BLaER1 treated with 17β-estradiol and CSF1 and Interleukin-3, amounts not matched to agents 10 nM and 100 nM (cell line): ENCODE measurements at regions not wholly inside any gene's neighbourhood (a gene's known extent, or its start where the extent isn't known, plus 50 kb on each side); places are given as distances from the start of the nearest gene placed in this dataset.

Experiments
- H3K27ac ChIP-seq, 11 experiments: shearing (Covaris generic); formaldehyde crosslinking; 2 replicates each; pipeline ENCODE4 v1.8.1; 2022
- H3K27me3 ChIP-seq, 11 experiments: shearing (Covaris generic); formaldehyde crosslinking; 2 replicates each; pipeline ENCODE4 v1.8.1; 2022
- H3K36me3 ChIP-seq, 11 experiments: shearing (Covaris generic); formaldehyde crosslinking; 2 replicates each; pipeline ENCODE4 v1.8.1; 2022
- H3K4me1 ChIP-seq, 10 experiments: shearing (Covaris generic); formaldehyde crosslinking; 2 replicates each; pipeline ENCODE4 v1.8.1; 2022
- H3K4me2 ChIP-seq, 11 experiments: shearing (Covaris generic); formaldehyde crosslinking; 2 replicates each; pipeline ENCODE4 v1.8.1; 2022
- H3K4me3 ChIP-seq, 10 experiments: shearing (Covaris generic); formaldehyde crosslinking; 2 replicates each; pipeline ENCODE4 v1.8.1; 2022
- H3K9ac ChIP-seq, 11 experiments: shearing (Covaris generic); formaldehyde crosslinking; 2 replicates each; pipeline ENCODE4 v1.8.1; 2022
- H3K9me3 ChIP-seq, 11 experiments: shearing (Covaris generic); formaldehyde crosslinking; replicated peaks in 1 of 11; 2 replicates each; pipeline ENCODE4 v1.8.1; 2022
- H4K20me1 ChIP-seq, 11 experiments: shearing (Covaris generic); formaldehyde crosslinking; 2 replicates each; pipeline ENCODE4 v1.8.1; 2022
- Cebpa-rat ChIP-seq, 11 experiments: shearing (Covaris generic); IDR thresholded peaks; 2 replicates each; pipeline ENCODE4 v1.8.1; 2022

DNA sequence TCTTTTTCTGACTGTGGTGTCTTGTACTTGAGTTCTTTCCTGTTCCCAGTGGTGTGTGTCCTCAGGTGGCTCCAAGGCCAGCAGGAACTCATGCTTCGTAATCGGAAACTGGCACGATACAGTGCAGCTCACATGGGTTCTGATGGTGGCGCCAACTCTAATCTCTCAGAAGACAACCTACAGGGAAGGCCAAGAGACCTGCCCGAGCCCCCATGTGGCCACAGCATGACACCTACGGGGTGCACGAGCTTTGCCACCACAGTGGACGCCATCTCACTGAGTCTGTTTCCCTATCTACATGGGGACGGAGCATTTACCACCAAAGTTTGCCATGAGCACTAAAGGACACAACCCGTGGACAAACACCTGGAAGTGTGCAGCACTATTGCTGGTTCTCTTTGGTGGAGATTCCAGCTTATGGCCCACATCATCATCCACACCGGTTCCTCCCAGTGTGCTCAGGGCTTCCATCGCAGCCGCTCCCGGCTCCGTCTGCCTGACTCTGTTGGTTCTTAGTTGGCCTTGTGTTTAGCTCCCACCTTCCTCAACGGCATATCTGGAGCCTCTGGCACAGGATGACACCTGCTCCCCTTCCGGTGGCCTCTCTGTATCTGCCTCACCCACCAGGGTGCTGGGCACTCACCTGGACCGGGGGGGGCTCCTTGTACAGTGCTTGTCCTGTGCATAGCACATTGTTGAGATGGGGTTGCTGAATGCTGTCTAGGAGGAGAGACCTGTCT, 586.6 kb upstream of the MKI67 start:
- H3K27me3 ChIP-seq: no peaks in the 10 kb centered on the region
- H3K36me3 ChIP-seq: no peaks in the 10 kb centered on the region
- no peak overlapping the region for H3K4me2 ChIP-seq
- H3K9me3 ChIP-seq: peaks cover 0 to 8% (median 0%) of the 10 kb centered on the region in 11 experiments; a peak in 3 of 22 replicates
- no peaks in the 10 kb centered on the region for H4K20me1 ChIP-seq
- TF ChIP-seq Cebpa-rat (IDR thresholded peaks at IDR 0.05): no peak
- H3K9ac ChIP-seq: no peak overlapping the region
- no peak overlapping the region for H3K27ac ChIP-seq
- H3K4me1 ChIP-seq: peaks cover 0 to 25% (median 11%) of the 10 kb centered on the region in 10 experiments; a peak in 16 of 20 replicates
- H3K4me3 ChIP-seq: no peak overlapping the region

- TF ChIP-seq Cebpa-rat (IDR thresholded peaks at IDR 0.05): no peak
- no peak overlapping the region for H3K4me3 ChIP-seq
- H3K36me3 ChIP-seq: no peaks in the 10 kb centered on the region
- no peaks in the 10 kb centered on the region for H4K20me1 ChIP-seq
- peaks cover 0 to 18% (median 5%) of the 10 kb centered on the region in 10 experiments; a peak in 16 of 20 replicates for H3K4me1 ChIP-seq
- H3K9me3 ChIP-seq: peaks cover 0 to 8% (median 0%) of the 10 kb centered on the region in 11 experiments; a peak in 3 of 22 replicates
- H3K27ac ChIP-seq: no peak overlapping the region
- H3K27me3 ChIP-seq: no peaks in the 10 kb centered on the region
- no peak overlapping the region for H3K4me2 ChIP-seq
- H3K9ac ChIP-seq: no peak overlapping the region
These were observed 587.2 kb upstream of the MKI67 start for GRCh38 chr10:128713471-128713870.

DNA sequence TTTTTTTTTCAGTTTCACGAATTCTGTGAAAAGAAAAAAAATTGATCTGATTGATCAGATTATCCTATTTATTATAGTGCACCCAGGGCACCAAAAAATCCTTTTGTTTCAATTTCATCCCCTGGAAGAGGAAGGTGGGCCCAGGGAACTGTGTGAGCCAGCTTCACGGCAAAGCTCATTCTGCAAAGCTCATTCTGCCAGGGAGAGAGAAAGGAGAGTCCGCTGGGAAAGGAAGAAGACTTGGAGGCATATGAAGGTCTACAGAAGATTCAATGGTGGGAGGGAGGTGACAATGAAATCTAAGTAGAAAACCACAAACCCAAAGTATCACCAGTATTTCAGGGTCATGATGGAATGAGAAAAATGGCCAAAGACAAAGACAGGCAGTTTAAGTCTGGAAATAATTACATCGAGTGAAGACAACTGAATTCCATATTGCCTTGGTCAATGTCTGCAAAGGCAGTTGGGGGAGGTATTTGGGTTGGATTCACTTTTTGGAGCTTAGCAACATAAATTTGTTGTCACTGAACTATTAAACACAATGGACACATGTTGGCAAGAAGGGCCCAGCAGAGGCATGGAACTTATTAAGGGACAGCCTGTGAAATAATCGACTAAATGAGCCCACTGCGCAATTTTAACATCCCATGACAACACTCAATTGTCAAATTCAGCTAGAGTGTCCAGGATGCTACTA, 587.8 kb upstream of the MKI67 start:
- peaks cover 0 to 8% (median 0%) of the 10 kb centered on the region in 11 experiments; a peak in 3 of 22 replicates for H3K9me3 ChIP-seq

DNA sequence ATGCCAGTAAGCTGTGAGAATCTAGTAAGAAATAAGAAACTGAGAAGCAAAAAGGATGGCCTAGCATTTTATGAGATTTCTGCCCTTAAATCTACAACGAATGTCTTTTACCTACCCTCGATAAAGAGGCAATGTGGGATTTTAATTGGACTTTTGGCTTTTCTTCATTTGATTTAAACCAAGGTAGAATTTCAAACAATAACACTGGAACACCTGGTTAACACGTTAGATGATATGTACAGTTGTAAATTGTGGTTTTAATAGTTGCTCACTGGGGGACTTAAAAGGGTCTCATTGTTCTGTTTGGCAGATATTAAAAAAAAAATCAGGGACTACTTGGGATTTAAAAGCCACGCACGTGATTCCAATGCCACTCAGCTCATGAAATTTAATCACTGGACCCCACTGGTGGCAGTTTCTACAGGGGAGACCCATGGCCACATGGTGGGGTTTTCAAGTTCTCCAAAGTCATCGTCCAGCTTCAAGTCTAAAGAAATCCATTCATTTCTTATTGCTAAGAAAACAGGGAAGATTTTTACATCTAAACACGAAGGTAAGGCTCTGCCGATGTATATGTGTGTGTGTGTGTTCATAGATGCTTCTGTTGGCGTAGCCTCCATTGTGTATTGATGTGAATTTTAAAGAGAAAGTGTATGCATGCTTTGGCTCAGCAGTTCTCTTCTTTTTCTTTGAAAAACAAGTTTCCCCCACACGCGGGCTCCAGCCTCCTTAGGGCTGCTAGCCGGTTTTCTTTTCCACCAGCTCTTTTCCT, 588.6 kb upstream of the MKI67 start:
- H3K4me1 ChIP-seq: peaks cover 0 to 9% (median 0%) of the 10 kb centered on the region in 10 experiments; a peak in 3 of 20 replicates
- TF ChIP-seq Cebpa-rat (IDR thresholded peaks at IDR 0.05): no peak
- H3K27me3 ChIP-seq: no peaks in the 10 kb centered on the region
- no peak overlapping the region for H3K9ac ChIP-seq
- H4K20me1 ChIP-seq: no peaks in the 10 kb centered on the region
- no peak overlapping the region for H3K4me3 ChIP-seq
- H3K4me2 ChIP-seq: no peak overlapping the region
- peaks cover 0 to 4% (median 0%) of the 10 kb centered on the region in 11 experiments; a peak in 3 of 22 replicates for H3K9me3 ChIP-seq
- H3K36me3 ChIP-seq: no peaks in the 10 kb centered on the region
- no peak overlapping the region for H3K27ac ChIP-seq

More for the DNA sequence above, 587.8 kb upstream of the MKI67 start:
- Histone ChIP-seq H4K20me1 (no peaks in the 10 kb centered on the region), H3K4me3 (no peak overlapping the region), H3K9ac (no peak overlapping the region), H3K36me3 (no peaks in the 10 kb centered on the region), H3K27ac (no peak overlapping the region), H3K27me3 (no peaks in the 10 kb centered on the region), H3K4me1 (peaks cover 0 to 13% (median under 1%) of the 10 kb centered on the region in 10 experiments; a peak in 6 of 20 replicates), H3K4me2 (no peak overlapping the region)
- no peak for TF ChIP-seq Cebpa-rat (IDR thresholded peaks at IDR 0.05)

DNA sequence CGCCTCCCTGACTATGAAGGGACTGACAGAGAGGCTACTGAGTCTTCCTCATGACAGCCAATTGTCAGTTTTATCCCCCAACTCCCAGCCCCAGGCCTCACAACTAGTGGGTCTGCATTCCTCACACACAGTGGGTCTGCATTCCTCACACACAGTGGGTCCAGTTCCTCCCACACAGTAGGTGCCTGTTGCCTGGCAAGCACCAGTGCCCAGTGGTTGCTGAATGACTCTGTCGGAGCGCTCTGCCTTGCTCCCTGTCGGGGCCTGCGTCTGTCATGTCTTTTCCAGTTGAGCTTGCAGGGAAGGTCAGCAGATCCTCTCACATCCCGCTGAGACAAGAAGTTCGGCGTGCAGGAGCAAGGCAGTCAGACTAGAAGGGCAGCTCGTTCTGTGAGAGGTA, 590.0 kb upstream of the MKI67 start:
- Histone ChIP-seq H3K36me3 (no peaks in the 10 kb centered on the region), H4K20me1 (no peaks in the 10 kb centered on the region), H3K4me1 (peaks cover 0 to 5% (median 0%) of the 10 kb centered on the region in 10 experiments; a peak in 3 of 20 replicates), H3K27ac (no peak overlapping the region), H3K9ac (no peak overlapping the region), H3K4me2 (no peak overlapping the region), H3K27me3 (no peaks in the 10 kb centered on the region), H3K9me3 (no peaks in the 10 kb centered on the region), H3K4me3 (no peak overlapping the region)
- TF ChIP-seq Cebpa-rat (IDR thresholded peaks at IDR 0.05): no peak

GRCh38 chr10:128721963-128722445, 595.8 kb upstream of the MKI67 start:
- H3K4me1 ChIP-seq: peaks cover 13 to 43% (median 22%) of the 10 kb centered on the region in 10 experiments
- no peak for TF ChIP-seq Cebpa-rat (IDR thresholded peaks at IDR 0.05)

GRCh38 chr10:128722947-128723346, 596.7 kb upstream of the MKI67 start:
- Histone ChIP-seq H4K20me1 (no peaks in the 10 kb centered on the region), H3K36me3 (no peaks in the 10 kb centered on the region), H3K9me3 (peaks cover 0 to 9% (median 0%) of the 10 kb centered on the region in 11 experiments; a peak in 6 of 22 replicates), H3K27me3 (no peaks in the 10 kb centered on the region), H3K27ac (0 out of 22 replicates have a peak overlapping the region, but pooled peaks of 1 of the 11 experiments have one; percentile 52), H3K4me3 (no peak overlapping the region), H3K4me1 (peaks cover 13 to 43% (median 22%) of the 10 kb centered on the region in 10 experiments), H3K9ac (no peak overlapping the region), H3K4me2 (peak overlapping the region; percentile 49 to 80 (median 60); a peak in 18 of 22 replicates)
- no peak for TF ChIP-seq Cebpa-rat (IDR thresholded peaks at IDR 0.05)

More at GRCh38 chr10:128721963-128722445, 595.8 kb upstream of the MKI67 start:
- peak overlapping the region in 1 of 11 experiments; percentile 64; a peak in 2 of 22 replicates for H3K4me2 ChIP-seq
- H3K9me3 ChIP-seq: peaks cover 0 to 9% (median 0%) of the 10 kb centered on the region in 11 experiments; a peak in 5 of 22 replicates
- no peaks in the 10 kb centered on the region for H3K27me3 ChIP-seq
- no peak overlapping the region for H3K4me3 ChIP-seq
- H3K9ac ChIP-seq: no peak overlapping the region
- no peak overlapping the region for H3K27ac ChIP-seq
- no peaks in the 10 kb centered on the region for H3K36me3 ChIP-seq
- H4K20me1 ChIP-seq: no peaks in the 10 kb centered on the region

- Histone ChIP-seq H3K4me1 (peaks cover 13 to 46% (median 24%) of the 10 kb centered on the region in 10 experiments), H3K36me3 (no peaks in the 10 kb centered on the region), H3K9ac (no peak overlapping the region), H3K4me3 (no peak overlapping the region), H3K27me3 (no peaks in the 10 kb centered on the region), H4K20me1 (no peaks in the 10 kb centered on the region), H3K9me3 (peaks cover 0 to 9% (median 0%) of the 10 kb centered on the region in 11 experiments; a peak in 6 of 22 replicates), H3K27ac (peak overlapping the region in 9 of 11 experiments; percentile 7 to 57 (median 34); a peak in 12 of 22 replicates), H3K4me2 (peak overlapping the region; percentile 49 to 80 (median 60))
- no peak for TF ChIP-seq Cebpa-rat (IDR thresholded peaks at IDR 0.05)
These were observed 597.5 kb upstream of the MKI67 start for GRCh38 chr10:128723631-128724205.
